ENCODE measurements at regions not wholly inside any gene's neighbourhood (a gene's known extent, or its start where the extent isn't known, plus 50 kb on each side); places are given as distances from the start of the nearest gene placed in this dataset.

GRCh38 chr2:100676346-100676745 lies 113.6 kb downstream of the PDCL3 start:
- TF ChIP-seq ZNF514 (tag by site-specific recombination; IDR thresholded peaks at IDR 0.05) (no peak), ZNF157 (tag by site-specific recombination; IDR thresholded peaks at IDR 0.05) (no peak), ZBTB8A (tag by site-specific recombination; IDR thresholded peaks at IDR 0.05) (no peak), ZNF791 (tag by site-specific recombination; IDR thresholded peaks at IDR 0.05) (no peak), ZFP69B (tag by site-specific recombination; IDR thresholded peaks at IDR 0.05) (no peak), ZBTB6 (tag by site-specific recombination; IDR thresholded peaks at IDR 0.05) (no peak), ZNF707 (tag by site-specific recombination; IDR thresholded peaks at IDR 0.05) (no peak), ZNF518A (tag by site-specific recombination; conservative IDR thresholded peaks at IDR 0.05; ENCODE audit: low read depth) (no peak), ZNF677 (tag by site-specific recombination; IDR thresholded peaks at IDR 0.05) (no peak), TSHZ1 (tag by site-specific recombination; IDR thresholded peaks at IDR 0.05; ENCODE audit: borderline replicate concordance) (no peak), ZNF596 (tag by site-specific recombination; IDR thresholded peaks at IDR 0.05) (no peak), ZNF585B (tag by site-specific recombination; IDR thresholded peaks at IDR 0.05) (no peak), ZNF23 (tag by site-specific recombination; IDR thresholded peaks at IDR 0.05; ENCODE audit: borderline replicate concordance) (no peak), ZBTB1 (tag by site-specific recombination; IDR thresholded peaks at IDR 0.05) (no peak), PRDM2 (tag by site-specific recombination; IDR thresholded peaks at IDR 0.05; ENCODE audit: borderline replicate concordance) (no peak)
- no peak overlapping the region for H3K4me3 ChIP-seq (ENCODE audit: low read depth, low read length)
- POLR2A ChIA-PET: no interaction called here
- H3K36me3 ChIP-seq (ENCODE audit: control insufficient read depth in 2 of 2, insufficient read depth in 1 of 2, low read length in 2 of 2): no peaks in the 10 kb centered on the region
- CTCF ChIA-PET: no interaction called here
- H3K27ac ChIP-seq (ENCODE audit: extremely low read depth, low read depth, low read length): no peak overlapping the region
- no peaks in the 10 kb centered on the region for H3K9me3 ChIP-seq (ENCODE audit: control insufficient read depth, insufficient read depth, low read depth, low read length)
- no peaks in the 10 kb centered on the region for H3K4me1 ChIP-seq (ENCODE audit: control insufficient read depth, insufficient read depth, low read length)

All from HEK293 (cell line).